HCT116 (cell line): ENCODE measurements at regions not wholly inside any gene's neighbourhood (a gene's known extent, or its start where the extent isn't known, plus 50 kb on each side); places are given as distances from the start of the nearest gene placed in this dataset.

Experiments used
- ATAC-seq: fragments of 200-7000 bp; cut with Tn5 transposase; 2 replicates; pipeline ENCODE4 v1.9.1; 2020; ENCODE audit warnings: mild to moderate bottlenecking, moderate library complexity
- BruUV-seq: library from RNA; stranded (reverse); fragments of 400-500 nt; replicated peaks from 2 replicates; lab custom pipeline; 2021; lab: Mats Ljungman, UMichigan
- CTCF ChIA-PET: fragments of 300-600 bp; sonication (Branson Sonifier 250); formaldehyde crosslinking; loops from one replicate; lab custom pipeline; 2021; ENCODE audit warnings: antibody characterized with exemption; lab: Charles Lee
- POLR2A ChIA-PET: fragments of 300-600, 350-600 bp; sonication (Branson Sonifier 250); formaldehyde crosslinking; loops from one replicate; lab custom pipeline; 2021; ENCODE audit warnings: antibody characterized with exemption; lab: Charles Lee
- RAD21 ChIA-PET, 2 experiments: fragments of 300-600 bp; sonication (Branson Sonifier 250); formaldehyde crosslinking; loops; one replicate each; lab custom pipeline; 2023; ENCODE audit warnings: low total read pairs in 2 of 2; ENCODE audit not compliant: uncharacterized antibody in 2 of 2, unreplicated experiment in 2 of 2, low non-redundant PET in 1 of 2; lab: Charles Lee
- DNase-seq: peaks from one replicate; pipeline ENCODE4 v3.0.0-alpha.2; 2010; ENCODE audit warnings: low read depth, low spot score
- H2AFZ ChIP-seq: fragments of 200-600 bp; shearing (Covaris generic), sonication (generic); 2 replicates; pipeline ENCODE4 v1.6.1; 2017; ENCODE audit warnings: low read depth, mixed run types, mixed read lengths, antibody characterized with exemption, low read length; ENCODE audit not compliant: poor library complexity, severe bottlenecking
- H3K27ac ChIP-seq: 2 replicates; pipeline ENCODE4 v1.5.1; 2012; ENCODE audit warnings: low read depth, low read length
- H3K27me3 ChIP-seq: fragments of 200-600 bp; sonication (generic); 2 replicates; pipeline ENCODE4 v1.6.1; 2016; ENCODE audit warnings: mixed run types, low read length, mixed read lengths; ENCODE audit not compliant: insufficient read depth
- H3K36me3 ChIP-seq, 2 experiments: fragments of 200-500 bp in 1 of 2; fragments of 200-600 bp in 1 of 2; sonication (Bioruptor generic) in 1 of 2; sonication (generic) in 1 of 2; 2 replicates each; pipeline versions ENCODE4 v1.5.1 to v1.6.1; 2014 to 2016; ENCODE audit warnings: low read length in 2 of 2, inconsistent platforms in 1 of 2, mixed read lengths in 1 of 2, mixed run types in 1 of 2; ENCODE audit not compliant: insufficient read depth in 2 of 2, control insufficient read depth in 1 of 2
- H3K4me1 ChIP-seq, 2 experiments: fragments of 200-600 bp in 1 of 2; sonication (generic) in 1 of 2; 2 replicates each; pipeline versions ENCODE4 v1.5.1 to v1.6.1; 2012 to 2017; ENCODE audit warnings: low read length in 2 of 2, inconsistent platforms in 1 of 2, mild to moderate bottlenecking in 1 of 2, mixed read lengths in 1 of 2, mixed run types in 1 of 2, moderate library complexity in 1 of 2; ENCODE audit not compliant: insufficient read depth in 2 of 2, control insufficient read depth in 1 of 2
- H3K4me2 ChIP-seq: fragments of 200-600 bp; sonication (generic); 2 replicates; pipeline ENCODE4 v1.6.1; 2017; ENCODE audit warnings: mixed run types, low read length, mixed read lengths
- H3K4me3 ChIP-seq, 2 experiments: fragments of 200-600 bp in 1 of 2; sonication (generic) in 1 of 2; replicated peaks in 1 of 2; 2 replicates each; pipeline ENCODE4 v1.5.1; 2011 to 2016; ENCODE audit warnings: low read length in 2 of 2, control low read depth in 1 of 2, low read depth in 1 of 2, mild to moderate bottlenecking in 1 of 2, mixed read lengths in 1 of 2, mixed run types in 1 of 2
- H3K79me2 ChIP-seq: fragments of 200-600 bp; sonication (generic); 2 replicates; pipeline ENCODE4 v1.6.1; 2017; ENCODE audit warnings: mild to moderate bottlenecking, mixed run types, low read length, moderate library complexity, mixed read lengths; ENCODE audit not compliant: insufficient read depth
- H3K9ac ChIP-seq: fragments of 200-600 bp; sonication (generic); 2 replicates; pipeline ENCODE4 v1.6.1; 2016; ENCODE audit warnings: low read length, mixed read lengths
- H3K9me2 ChIP-seq: fragments of 200-600 bp; sonication (generic), shearing (Covaris generic); 2 replicates; pipeline ENCODE4 v1.6.1; 2017; ENCODE audit warnings: mixed run types, mild to moderate bottlenecking, moderate library complexity; ENCODE audit not compliant: insufficient read depth
- H3K9me3 ChIP-seq, 2 experiments: fragments of 200-500 bp in 1 of 2; fragments of 200-600 bp in 1 of 2; sonication (Bioruptor generic) in 1 of 2; sonication (generic) in 1 of 2; 2 replicates each; pipeline ENCODE4 v1.6.1; 2014 to 2017; ENCODE audit warnings: low read length in 2 of 2, mixed read lengths in 2 of 2, inconsistent platforms in 1 of 2, low read depth in 1 of 2, mild to moderate bottlenecking in 1 of 2, mixed run types in 1 of 2, moderate library complexity in 1 of 2; ENCODE audit not compliant: control insufficient read depth in 1 of 2, insufficient read depth in 1 of 2
- H4K20me1 ChIP-seq: fragments of 200-600 bp; sonication (generic), shearing (Covaris generic); 2 replicates; pipeline ENCODE4 v1.6.1; 2017; ENCODE audit warnings: mixed run types, mild to moderate bottlenecking, moderate library complexity; ENCODE audit not compliant: insufficient read depth
- CBX3 ChIP-seq: IDR thresholded peaks from 2 replicates; pipeline ENCODE4 v1.6.1; 2012; ENCODE audit warnings: low read depth
- CEBPB ChIP-seq: IDR thresholded peaks from 2 replicates; pipeline ENCODE4 v1.6.1; 2012; ENCODE audit warnings: low read depth
- EZH2phosphoT487 ChIP-seq: fragments of 200-600 bp; IDR thresholded peaks from 2 replicates; pipeline ENCODE4 v1.6.1; 2018; ENCODE audit warnings: antibody characterized with exemption, borderline replicate concordance
- FOSL1 ChIP-seq: IDR thresholded peaks from 2 replicates; pipeline ENCODE4 v1.6.1; 2012; ENCODE audit warnings: low read depth
- JUND ChIP-seq: IDR thresholded peaks from 2 replicates; pipeline ENCODE4 v1.6.1; 2012
- POLR2A ChIP-seq: IDR thresholded peaks from 2 replicates; pipeline ENCODE4 v1.7.0; 2011; ENCODE audit warnings: borderline replicate concordance; ENCODE audit not compliant: insufficient read depth, insufficient read length; ENCODE audit errors: extremely low read depth
- POLR2AphosphoS5 ChIP-seq: IDR thresholded peaks from 2 replicates; pipeline ENCODE4 v1.6.1; 2011; ENCODE audit warnings: mild to moderate bottlenecking, low read depth, low read length, moderate library complexity
- RAD21 ChIP-seq: IDR thresholded peaks from 2 replicates; pipeline ENCODE4 v1.6.1; 2012; ENCODE audit warnings: low read depth, mild to moderate bottlenecking
- SIN3A ChIP-seq: IDR thresholded peaks from 2 replicates; pipeline ENCODE4 v1.6.1; 2012; ENCODE audit warnings: low read depth
- SP1 ChIP-seq: IDR thresholded peaks from 2 replicates; pipeline ENCODE4 v1.6.1; 2012; ENCODE audit warnings: low read depth
- SRF ChIP-seq: IDR thresholded peaks from 2 replicates; pipeline ENCODE4 v1.6.1; 2012; ENCODE audit warnings: low read depth
- TCF7L2 ChIP-seq: IDR thresholded peaks from 2 replicates; pipeline ENCODE4 v1.7.0; 2011; ENCODE audit warnings: borderline replicate concordance, inconsistent platforms; ENCODE audit not compliant: insufficient read depth, insufficient read length; ENCODE audit errors: extremely low read depth
- YY1 ChIP-seq: IDR thresholded peaks from 2 replicates; pipeline ENCODE4 v1.6.1; 2011; ENCODE audit warnings: low read length, low read depth, moderate library complexity, mild to moderate bottlenecking; ENCODE audit not compliant: insufficient replicate concordance; ENCODE audit errors: extremely low read depth
- ZFX ChIP-seq: fragments of 450-650 bp; IDR thresholded peaks from 2 replicates; pipeline ENCODE4 v1.6.1; 2017
- intact Hi-C: fragments of 100-400 bp; cut with micrococcal nuclease; formaldehyde crosslinking; loops from 2 replicates; pipeline ENCODE4 v1.10.0; 2022
- TF ChIP-seq, protein P1 (sequence below), 3 experiments: fragments of 200-600 bp in 1 of 3; sonication (generic) in 1 of 3; IDR thresholded peaks in 2 of 3; conservative IDR thresholded peaks in 1 of 3; 2 replicates each; pipeline ENCODE4 v1.5.1; 2012 to 2017; ENCODE audit warnings: low read depth in 2 of 3, low read length in 2 of 3, antibody characterized with exemption in 1 of 3, borderline replicate concordance in 1 of 3, control low read depth in 1 of 3, mild to moderate bottlenecking in 1 of 3, mixed read lengths in 1 of 3, mixed run types in 1 of 3, moderate library complexity in 1 of 3; ENCODE audit not compliant: insufficient read depth in 1 of 3
- TF ChIP-seq, protein P2 (sequence below): IDR thresholded peaks from 2 replicates; pipeline ENCODE4 v1.6.1; 2012
- TF ChIP-seq, protein P3 (sequence below): IDR thresholded peaks from 2 replicates; pipeline ENCODE4 v1.6.1; 2012; ENCODE audit warnings: low read depth

DNA sequence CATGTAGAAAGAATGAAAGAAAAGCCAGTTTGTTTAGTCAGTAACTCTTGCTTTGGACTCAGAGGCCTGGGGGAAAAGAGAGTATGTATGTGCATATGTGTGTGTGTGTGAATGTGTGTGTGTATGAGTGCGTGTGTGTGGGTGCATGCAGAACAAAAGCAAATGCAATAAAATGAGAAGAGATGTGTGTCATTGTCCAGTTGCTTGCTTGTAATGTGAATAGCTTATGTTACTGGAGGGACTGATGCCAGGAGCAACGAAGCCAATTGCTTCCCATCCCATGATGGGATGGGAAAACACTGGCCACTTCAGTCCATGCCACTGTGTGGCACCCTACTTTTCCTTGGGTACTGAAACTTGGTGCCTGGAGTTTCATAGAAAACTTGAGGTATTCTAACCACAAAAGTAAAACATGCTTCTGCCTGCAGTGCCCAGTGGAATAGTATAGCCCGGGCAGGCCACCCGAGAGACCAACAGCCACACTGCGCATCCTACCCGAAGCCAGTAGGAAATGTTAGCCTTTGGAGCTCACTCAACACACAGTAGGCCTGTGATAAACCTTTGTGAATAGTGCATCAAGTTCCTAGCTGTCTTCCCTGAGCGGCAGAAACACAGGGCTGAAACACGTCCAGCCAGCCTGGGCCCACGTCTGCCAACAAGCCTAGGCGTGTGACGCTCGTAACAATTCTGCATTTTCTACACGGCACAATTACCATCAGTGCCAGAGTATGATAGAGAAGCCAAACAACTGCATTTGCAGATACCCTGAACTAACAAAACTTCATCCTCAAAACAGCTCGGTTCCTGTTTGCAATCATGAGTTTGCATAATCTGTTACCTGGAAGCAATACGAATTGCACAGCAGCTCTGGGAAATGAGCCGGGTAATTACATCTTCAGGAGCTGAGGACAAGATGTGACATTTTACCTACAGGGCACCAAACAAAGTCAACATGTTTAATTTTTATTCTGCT, 198.1 kb downstream of the SYK start (continued):
- TF ChIP-seq, protein P1, sequence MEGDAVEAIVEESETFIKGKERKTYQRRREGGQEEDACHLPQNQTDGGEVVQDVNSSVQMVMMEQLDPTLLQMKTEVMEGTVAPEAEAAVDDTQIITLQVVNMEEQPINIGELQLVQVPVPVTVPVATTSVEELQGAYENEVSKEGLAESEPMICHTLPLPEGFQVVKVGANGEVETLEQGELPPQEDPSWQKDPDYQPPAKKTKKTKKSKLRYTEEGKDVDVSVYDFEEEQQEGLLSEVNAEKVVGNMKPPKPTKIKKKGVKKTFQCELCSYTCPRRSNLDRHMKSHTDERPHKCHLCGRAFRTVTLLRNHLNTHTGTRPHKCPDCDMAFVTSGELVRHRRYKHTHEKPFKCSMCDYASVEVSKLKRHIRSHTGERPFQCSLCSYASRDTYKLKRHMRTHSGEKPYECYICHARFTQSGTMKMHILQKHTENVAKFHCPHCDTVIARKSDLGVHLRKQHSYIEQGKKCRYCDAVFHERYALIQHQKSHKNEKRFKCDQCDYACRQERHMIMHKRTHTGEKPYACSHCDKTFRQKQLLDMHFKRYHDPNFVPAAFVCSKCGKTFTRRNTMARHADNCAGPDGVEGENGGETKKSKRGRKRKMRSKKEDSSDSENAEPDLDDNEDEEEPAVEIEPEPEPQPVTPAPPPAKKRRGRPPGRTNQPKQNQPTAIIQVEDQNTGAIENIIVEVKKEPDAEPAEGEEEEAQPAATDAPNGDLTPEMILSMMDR (IDR thresholded peaks at IDR 0.05 in 2 of 3, conservative IDR thresholded peaks at IDR 0.05 in 1 of 3; ENCODE audit: borderline replicate concordance in 1 of 3, insufficient read depth in 1 of 3, low read depth in 2 of 3, low read length in 2 of 3): no peak
- TF ChIP-seq EZH2phosphoT487: no peak
- no peak for TF ChIP-seq TCF7L2
- no peak for TF ChIP-seq FOSL1
- TF ChIP-seq POLR2A: no peak
- no peak for TF ChIP-seq CEBPB
- no peak for TF ChIP-seq ZFX
- no peak for TF ChIP-seq JUND

DNA sequence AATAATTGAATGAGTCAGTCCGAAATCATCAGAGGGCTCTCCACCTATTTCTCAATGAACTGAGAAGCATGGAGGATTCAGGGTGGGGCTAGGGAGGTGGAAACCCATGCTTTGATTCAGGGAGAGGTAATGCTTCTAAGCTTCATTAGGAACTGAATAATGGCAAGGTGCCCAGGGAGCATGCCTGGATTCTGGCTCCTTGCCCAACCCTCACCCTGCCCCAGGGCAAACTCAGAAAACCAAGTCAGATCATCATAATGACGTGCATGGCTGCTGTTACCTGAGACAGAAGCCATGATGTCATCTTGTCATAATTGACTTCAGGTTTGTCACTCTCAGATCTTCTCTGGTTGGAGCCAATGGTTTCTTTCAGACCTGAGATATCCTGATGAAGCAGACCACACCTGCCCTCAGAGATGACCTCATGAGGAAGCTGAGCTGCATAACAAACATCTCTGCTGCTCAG, 199.6 kb downstream of the SYK start:
- intact Hi-C loops: no loop called here
- Histone ChIP-seq H4K20me1 (no peaks in the 10 kb centered on the region), H3K27ac (no peak overlapping the region), H2AFZ (peak overlapping the region; percentile 20), H3K4me1 (peaks cover 21 to 27% of the 10 kb centered on the region in 2 experiments), H3K9me3 (no peaks in the 10 kb centered on the region), H3K9me2 (no peaks in the 10 kb centered on the region), H3K36me3 (no peaks in the 10 kb centered on the region), H3K4me2 (peak overlapping the region; percentile 45), H3K9ac (no peak overlapping the region), H3K4me3 (no peak overlapping the region), H3K27me3 (no peaks in the 10 kb centered on the region), H3K79me2 (no peaks in the 10 kb centered on the region)
- DNase-seq (peak; percentile 85), ATAC-seq (peak; percentile 82)
- BruUV-seq: no TSS peak
- ChIA-PET POLR2A (no interaction called here), RAD21 (no interaction called here), CTCF (interaction anchor here (1.0 to 1.3 kb wide), 2 partner anchors 16 to 87 kb away, joined by 3 to 4 read pairs; no protein-coding TSS in a partner anchor)
- TF ChIP-seq YY1 (no peak), POLR2A (no peak), FOSL1 (peak; percentile 56), RAD21 (no peak), JUND (peak; percentile 58), EZH2phosphoT487 (no peak), POLR2AphosphoS5 (peak; percentile 56; the same call in 1 of the 2 replicates), ZFX (no peak), CBX3 (peak; percentile 67; the same call in 1 of the 2 replicates), TCF7L2 (peak; percentile 43), SRF (peak; percentile 66), SIN3A (peak; percentile 32; the same call in 1 of the 2 replicates), SP1 (peak; percentile 68)
- TF ChIP-seq, protein P2, sequence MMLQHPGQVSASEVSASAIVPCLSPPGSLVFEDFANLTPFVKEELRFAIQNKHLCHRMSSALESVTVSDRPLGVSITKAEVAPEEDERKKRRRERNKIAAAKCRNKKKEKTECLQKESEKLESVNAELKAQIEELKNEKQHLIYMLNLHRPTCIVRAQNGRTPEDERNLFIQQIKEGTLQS: peak; percentile 54; the same call in 1 of the 2 replicates
- TF ChIP-seq, protein P3, sequence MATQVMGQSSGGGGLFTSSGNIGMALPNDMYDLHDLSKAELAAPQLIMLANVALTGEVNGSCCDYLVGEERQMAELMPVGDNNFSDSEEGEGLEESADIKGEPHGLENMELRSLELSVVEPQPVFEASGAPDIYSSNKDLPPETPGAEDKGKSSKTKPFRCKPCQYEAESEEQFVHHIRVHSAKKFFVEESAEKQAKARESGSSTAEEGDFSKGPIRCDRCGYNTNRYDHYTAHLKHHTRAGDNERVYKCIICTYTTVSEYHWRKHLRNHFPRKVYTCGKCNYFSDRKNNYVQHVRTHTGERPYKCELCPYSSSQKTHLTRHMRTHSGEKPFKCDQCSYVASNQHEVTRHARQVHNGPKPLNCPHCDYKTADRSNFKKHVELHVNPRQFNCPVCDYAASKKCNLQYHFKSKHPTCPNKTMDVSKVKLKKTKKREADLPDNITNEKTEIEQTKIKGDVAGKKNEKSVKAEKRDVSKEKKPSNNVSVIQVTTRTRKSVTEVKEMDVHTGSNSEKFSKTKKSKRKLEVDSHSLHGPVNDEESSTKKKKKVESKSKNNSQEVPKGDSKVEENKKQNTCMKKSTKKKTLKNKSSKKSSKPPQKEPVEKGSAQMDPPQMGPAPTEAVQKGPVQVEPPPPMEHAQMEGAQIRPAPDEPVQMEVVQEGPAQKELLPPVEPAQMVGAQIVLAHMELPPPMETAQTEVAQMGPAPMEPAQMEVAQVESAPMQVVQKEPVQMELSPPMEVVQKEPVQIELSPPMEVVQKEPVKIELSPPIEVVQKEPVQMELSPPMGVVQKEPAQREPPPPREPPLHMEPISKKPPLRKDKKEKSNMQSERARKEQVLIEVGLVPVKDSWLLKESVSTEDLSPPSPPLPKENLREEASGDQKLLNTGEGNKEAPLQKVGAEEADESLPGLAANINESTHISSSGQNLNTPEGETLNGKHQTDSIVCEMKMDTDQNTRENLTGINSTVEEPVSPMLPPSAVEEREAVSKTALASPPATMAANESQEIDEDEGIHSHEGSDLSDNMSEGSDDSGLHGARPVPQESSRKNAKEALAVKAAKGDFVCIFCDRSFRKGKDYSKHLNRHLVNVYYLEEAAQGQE: no peak
